Right atrium auricular region (tissue), 2 donors: ENCODE measurements at regions not wholly inside any gene's neighbourhood (a gene's known extent, or its start where the extent isn't known, plus 50 kb on each side); places are given as distances from the start of the nearest gene placed in this dataset.
"Not testable (repeated sequence)": the region's sequence is repeated elsewhere in the genome, so short reads cannot be mapped to it uniquely, and the experiment has no call there.

Source experiments
- DNase-seq: peaks from one replicate; pipeline ENCODE4 v3.0.0-alpha.2; 2019; ENCODE audit warnings: low spot score
- H3K27ac ChIP-seq, 2 donors: fragments of 200-600 bp; sonication (generic); 1 replicate in 1 of 2; 2 replicates in 1 of 2; pipeline ENCODE4 v1.5.1; 2016 to 2019
- H3K27me3 ChIP-seq, 2 donors: fragments of 200-600 bp; sonication (generic); one replicate each; pipeline versions ENCODE4 v1.5.1 to v1.6.0; 2017 to 2019
- H3K36me3 ChIP-seq: fragments of 200-600 bp; sonication (generic); one replicate; pipeline ENCODE4 v1.5.1; 2016
- H3K4me1 ChIP-seq, 2 donors: fragments of 200-600 bp; sonication (generic); one replicate each; pipeline versions ENCODE4 v1.5.1 to v1.6.0; 2017 to 2019
- H3K4me3 ChIP-seq, 2 donors: fragments of 200-600 bp; sonication (generic); 1 replicate in 1 of 2; 2 replicates in 1 of 2; pipeline ENCODE4 v1.5.1; 2017 to 2019; ENCODE audit warnings: mild to moderate bottlenecking in 1 of 2, moderate library complexity in 1 of 2
- H3K9me3 ChIP-seq, 2 donors: fragments of 200-600 bp; sonication (generic); one replicate each; pipeline ENCODE4 v1.5.1; 2019
- TF ChIP-seq, protein P1 (sequence below), 2 donors: fragments of 200-600 bp; sonication (generic); IDR thresholded peaks; one replicate each; pipeline ENCODE4 v1.5.1; 2019; ENCODE audit warnings: antibody characterized with exemption in 2 of 2

DNA sequence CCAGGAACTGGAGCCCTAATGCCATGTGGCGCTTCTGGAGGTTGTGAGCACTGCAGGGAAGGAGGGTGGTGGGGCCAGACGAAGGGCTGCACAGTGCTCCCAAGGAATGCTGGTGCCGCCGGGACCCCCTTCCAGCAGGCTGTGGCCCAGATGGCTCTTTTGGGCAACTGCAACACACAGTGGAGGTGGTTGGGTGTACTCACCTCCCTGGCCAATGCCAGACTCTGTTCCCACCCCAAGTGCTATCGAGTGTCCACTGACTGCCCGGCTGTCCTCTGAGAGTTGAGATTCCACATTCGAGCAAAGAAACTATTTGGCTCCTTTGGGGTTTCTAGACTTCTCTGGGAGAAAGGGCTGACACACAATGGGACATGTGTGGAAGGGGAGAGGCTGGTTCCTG is 167.9 kb downstream of the RGS9 start:
- no peaks in the 10 kb centered on the region for H3K4me1 ChIP-seq
- TF ChIP-seq, protein P1, sequence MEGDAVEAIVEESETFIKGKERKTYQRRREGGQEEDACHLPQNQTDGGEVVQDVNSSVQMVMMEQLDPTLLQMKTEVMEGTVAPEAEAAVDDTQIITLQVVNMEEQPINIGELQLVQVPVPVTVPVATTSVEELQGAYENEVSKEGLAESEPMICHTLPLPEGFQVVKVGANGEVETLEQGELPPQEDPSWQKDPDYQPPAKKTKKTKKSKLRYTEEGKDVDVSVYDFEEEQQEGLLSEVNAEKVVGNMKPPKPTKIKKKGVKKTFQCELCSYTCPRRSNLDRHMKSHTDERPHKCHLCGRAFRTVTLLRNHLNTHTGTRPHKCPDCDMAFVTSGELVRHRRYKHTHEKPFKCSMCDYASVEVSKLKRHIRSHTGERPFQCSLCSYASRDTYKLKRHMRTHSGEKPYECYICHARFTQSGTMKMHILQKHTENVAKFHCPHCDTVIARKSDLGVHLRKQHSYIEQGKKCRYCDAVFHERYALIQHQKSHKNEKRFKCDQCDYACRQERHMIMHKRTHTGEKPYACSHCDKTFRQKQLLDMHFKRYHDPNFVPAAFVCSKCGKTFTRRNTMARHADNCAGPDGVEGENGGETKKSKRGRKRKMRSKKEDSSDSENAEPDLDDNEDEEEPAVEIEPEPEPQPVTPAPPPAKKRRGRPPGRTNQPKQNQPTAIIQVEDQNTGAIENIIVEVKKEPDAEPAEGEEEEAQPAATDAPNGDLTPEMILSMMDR (IDR thresholded peaks at IDR 0.05), result no peak
- DNase-seq, result no peak
- no peaks in the 10 kb centered on the region for H3K27me3 ChIP-seq
- H3K27ac ChIP-seq, result no peak overlapping the region
- H3K9me3 ChIP-seq, result no peaks in the 10 kb centered on the region
- H3K4me3 ChIP-seq, result no peak overlapping the region
- no peaks in the 10 kb centered on the region for H3K36me3 ChIP-seq

DNA sequence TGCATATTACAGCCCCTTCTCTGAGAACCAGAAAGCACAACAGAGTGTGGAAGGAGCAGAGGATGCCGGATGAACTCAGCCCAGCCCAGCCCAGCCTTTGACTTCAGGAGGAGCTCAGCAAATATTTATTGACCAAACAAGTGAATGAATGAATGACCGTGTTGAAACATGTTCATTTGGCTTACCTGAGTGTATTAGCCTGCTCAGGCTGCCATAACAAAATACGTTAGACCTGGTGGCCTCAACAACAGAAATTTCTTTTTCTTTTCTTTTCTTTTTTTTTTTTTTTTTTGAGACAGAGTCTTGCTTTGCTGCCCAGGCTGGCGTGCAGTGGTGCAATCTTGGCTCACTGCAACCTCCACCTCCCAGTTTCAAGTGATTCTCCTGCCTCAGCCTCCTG is 164.7 kb downstream of the RGS9 start:
- not testable (repeated sequence) for H3K27ac ChIP-seq, DNase-seq, H3K4me3 ChIP-seq, H3K9me3 ChIP-seq, H3K36me3 ChIP-seq, H3K4me1 ChIP-seq, H3K27me3 ChIP-seq

DNA sequence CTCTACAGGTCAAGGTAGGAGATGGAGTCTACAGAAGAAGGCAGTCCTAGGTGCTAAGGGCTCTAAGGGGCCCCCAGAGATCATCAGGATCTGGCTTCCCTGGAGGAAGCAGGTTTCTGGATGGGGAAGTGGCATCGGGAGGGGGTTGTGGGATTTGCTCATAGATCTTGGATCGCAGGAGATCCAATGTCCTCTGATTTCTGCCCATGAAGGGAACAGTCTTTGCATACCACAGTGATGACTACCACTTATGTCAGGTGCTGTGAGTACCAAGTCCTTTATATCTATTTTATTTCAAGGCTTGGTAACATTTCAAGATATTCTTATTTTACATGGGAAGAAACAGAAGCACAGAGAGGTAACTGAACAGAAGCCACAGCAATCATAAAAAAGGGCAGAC is 164.0 kb downstream of the RGS9 start:
- Histone ChIP-seq H3K4me1 (no peaks in the 10 kb centered on the region), H3K9me3 (no peaks in the 10 kb centered on the region)
- TF ChIP-seq, protein P1 (IDR thresholded peaks at IDR 0.05), result no peak

DNA sequence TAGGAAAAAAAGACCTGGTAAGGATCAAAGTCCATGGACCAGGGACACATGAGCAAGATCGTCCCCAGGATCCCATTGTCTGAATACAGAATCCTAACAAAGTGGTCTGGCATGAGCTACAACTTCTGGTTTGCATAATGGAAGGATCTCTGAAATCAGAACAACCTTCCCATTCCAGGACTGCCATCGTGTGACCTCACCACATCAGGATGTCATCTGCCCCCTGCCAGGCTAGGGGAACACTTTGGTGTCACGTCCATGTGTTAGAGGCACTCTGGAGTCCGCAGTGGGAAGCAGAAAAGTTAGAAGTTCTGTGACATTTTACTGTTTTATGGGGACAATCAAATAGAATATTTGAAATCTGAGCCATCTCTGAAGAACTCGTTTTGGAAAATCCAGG is 160.7 kb downstream of the RGS9 start:
- Histone ChIP-seq H3K9me3 (no peaks in the 10 kb centered on the region), H3K27ac (no peak overlapping the region), H3K4me1 (peaks cover 0 to 7% of the 10 kb centered on the region in 2 donors), H3K4me3 (no peak overlapping the region), H3K27me3 (no peaks in the 10 kb centered on the region), H3K36me3 (no peaks in the 10 kb centered on the region)
- TF ChIP-seq, protein P1 (IDR thresholded peaks at IDR 0.05), result no peak
- DNase-seq, result no peak

More for the DNA sequence above, 164.0 kb downstream of the RGS9 start:
- no peaks in the 10 kb centered on the region for H3K27me3 ChIP-seq
- no peak overlapping the region for H3K27ac ChIP-seq
- H3K4me3 ChIP-seq, result no peak overlapping the region
- no peaks in the 10 kb centered on the region for H3K36me3 ChIP-seq
- DNase-seq, result no peak

DNA sequence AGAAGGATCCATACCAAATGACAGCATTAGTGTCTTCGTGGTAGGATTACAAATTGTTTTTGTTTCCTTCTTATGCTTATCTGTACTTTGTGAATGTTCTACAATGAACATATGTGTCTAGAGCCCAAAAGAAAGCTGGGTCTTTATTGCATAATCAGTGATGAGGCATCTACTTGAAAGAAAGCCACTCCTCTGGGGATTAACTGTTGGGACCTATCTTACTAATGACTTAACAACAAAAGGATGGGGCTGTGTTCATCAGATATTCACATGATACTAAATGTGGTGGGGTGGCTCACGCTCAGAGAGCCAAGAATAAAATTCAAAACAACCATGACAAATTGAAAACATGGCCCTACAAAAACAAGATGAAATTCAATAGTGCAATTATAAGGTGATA is 160.2 kb downstream of the RGS9 start:
- Histone ChIP-seq H3K27me3 (no peaks in the 10 kb centered on the region), H3K4me1 (peaks cover 0 to 7% of the 10 kb centered on the region in 2 donors), H3K9me3 (no peaks in the 10 kb centered on the region), H3K4me3 (no peak overlapping the region), H3K27ac (no peak overlapping the region), H3K36me3 (no peaks in the 10 kb centered on the region)
- TF ChIP-seq, protein P1 (IDR thresholded peaks at IDR 0.05), result no peak
- no peak for DNase-seq

DNA sequence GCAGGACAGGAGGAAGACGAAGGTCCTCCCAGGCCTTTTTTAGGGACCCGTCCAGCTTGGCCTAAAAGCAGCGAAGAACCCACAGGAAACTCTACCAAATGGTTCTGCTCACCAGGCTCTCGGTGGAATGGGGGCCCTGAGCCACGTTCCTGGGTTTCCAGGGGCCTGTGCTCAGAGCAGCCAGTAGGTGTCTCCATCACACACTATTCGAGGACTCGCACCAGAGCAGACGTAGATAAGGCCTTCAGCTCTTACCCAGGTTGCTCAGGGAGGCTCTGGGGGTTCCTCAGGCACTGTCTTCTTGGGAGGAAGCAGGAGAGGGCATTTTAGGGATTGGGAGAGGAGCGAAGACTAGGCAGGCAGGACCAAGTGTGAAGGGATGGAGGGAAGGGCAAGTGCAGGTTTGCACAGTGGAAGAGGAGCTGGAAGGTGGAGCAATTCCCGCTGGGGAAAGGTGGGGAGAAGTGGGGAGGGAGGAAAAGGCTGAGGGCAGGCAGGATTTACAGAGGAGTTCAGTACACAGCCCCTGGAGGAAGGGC is 157.1 kb downstream of the RGS9 start:
- peak; percentile 60 for DNase-seq
- no peak overlapping the region for H3K27ac ChIP-seq
- no peaks in the 10 kb centered on the region for H3K9me3 ChIP-seq

More for the DNA sequence above, 157.1 kb downstream of the RGS9 start:
- no peak overlapping the region for H3K4me3 ChIP-seq
- no peaks in the 10 kb centered on the region for H3K27me3 ChIP-seq
- peaks cover 0 to 7% of the 10 kb centered on the region in 2 donors for H3K4me1 ChIP-seq
- TF ChIP-seq, protein P1 (IDR thresholded peaks at IDR 0.05), result peak; percentile 52 to 83
- no peaks in the 10 kb centered on the region for H3K36me3 ChIP-seq
